ENCODE measurements at regions not wholly inside any gene's neighbourhood (a gene's known extent, or its start where the extent isn't known, plus 50 kb on each side); places are given as distances from the start of the nearest gene placed in this dataset.

DNA sequence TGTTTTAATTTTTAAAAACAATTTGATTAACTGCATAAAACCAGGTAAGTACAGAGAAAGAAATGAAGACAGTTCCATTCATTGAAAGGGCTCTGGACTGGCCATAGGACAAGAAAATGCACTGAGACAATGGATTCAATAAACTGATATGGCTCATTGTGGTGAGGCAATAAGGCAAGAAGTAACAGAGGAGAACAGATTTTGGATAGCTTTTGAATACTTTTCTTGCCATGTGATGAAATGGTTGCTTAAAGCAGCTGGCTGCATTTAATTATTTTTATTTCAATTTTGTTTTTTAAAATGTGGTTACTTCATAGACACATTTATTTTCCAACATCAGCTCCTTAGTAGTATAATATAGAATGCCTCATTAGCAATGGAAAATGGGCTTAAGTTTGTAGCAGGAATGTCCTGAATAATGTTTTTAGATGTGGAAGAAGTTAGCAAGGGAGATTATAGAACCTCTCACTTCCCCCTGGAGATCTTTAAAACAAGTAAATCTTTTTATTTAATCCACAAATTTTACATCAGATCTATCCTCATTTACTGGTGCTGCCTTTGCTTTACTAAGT, 646.9 kb upstream of the ZEB2 start:
- DNase-seq (ENCODE audit: low read depth) = no peak
- no peak overlapping the region for H3K4me3 ChIP-seq (ENCODE audit: low read depth, low read length)
- TF ChIP-seq, protein P1, sequence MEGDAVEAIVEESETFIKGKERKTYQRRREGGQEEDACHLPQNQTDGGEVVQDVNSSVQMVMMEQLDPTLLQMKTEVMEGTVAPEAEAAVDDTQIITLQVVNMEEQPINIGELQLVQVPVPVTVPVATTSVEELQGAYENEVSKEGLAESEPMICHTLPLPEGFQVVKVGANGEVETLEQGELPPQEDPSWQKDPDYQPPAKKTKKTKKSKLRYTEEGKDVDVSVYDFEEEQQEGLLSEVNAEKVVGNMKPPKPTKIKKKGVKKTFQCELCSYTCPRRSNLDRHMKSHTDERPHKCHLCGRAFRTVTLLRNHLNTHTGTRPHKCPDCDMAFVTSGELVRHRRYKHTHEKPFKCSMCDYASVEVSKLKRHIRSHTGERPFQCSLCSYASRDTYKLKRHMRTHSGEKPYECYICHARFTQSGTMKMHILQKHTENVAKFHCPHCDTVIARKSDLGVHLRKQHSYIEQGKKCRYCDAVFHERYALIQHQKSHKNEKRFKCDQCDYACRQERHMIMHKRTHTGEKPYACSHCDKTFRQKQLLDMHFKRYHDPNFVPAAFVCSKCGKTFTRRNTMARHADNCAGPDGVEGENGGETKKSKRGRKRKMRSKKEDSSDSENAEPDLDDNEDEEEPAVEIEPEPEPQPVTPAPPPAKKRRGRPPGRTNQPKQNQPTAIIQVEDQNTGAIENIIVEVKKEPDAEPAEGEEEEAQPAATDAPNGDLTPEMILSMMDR (IDR thresholded peaks at IDR 0.05; ENCODE audit: insufficient read depth, low read depth, low read length) = no peak

DNA sequence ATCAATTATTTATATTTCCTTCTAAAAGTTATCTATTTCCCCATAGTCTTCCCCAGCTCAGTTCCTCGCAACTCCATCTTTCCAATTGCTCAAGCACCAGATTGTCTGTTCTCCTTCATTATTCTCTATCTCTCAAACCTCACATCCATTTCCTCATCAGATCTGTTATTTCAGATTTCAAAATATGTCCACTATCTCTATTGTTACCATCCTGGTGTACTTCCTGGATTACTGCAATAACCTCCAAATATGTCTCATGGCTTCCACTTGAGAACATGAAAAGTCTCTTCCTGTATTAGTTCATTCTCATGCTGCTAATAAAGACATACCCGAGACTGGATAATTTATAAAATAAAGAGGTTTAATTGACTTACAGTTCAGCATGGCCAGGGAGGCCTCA, 641.7 kb upstream of the ZEB2 start:
- DNase-seq (ENCODE audit: low read depth) = no peak
- no peak overlapping the region for H3K4me3 ChIP-seq (ENCODE audit: low read depth, low read length)
- TF ChIP-seq, protein P1 (IDR thresholded peaks at IDR 0.05; ENCODE audit: insufficient read depth, low read depth, low read length) = no peak

DNA sequence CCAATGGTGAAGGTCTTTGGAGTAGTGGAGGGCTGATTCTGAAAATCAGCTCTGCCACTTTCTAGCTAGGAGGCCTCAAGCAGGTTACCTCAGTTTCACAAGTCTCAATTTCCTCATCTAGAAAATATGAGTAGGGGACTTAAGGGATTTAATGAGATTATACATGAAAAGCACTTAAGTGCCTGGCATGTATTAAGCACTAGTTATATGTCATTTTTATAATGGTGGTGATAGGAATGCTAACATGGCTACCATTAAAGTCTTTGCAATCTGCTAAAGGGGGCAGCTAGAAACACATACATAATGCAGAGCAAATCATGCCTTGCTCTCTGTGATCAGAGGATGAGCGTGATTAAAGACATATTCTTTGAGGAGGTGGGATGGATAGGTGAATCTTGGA, 640.9 kb upstream of the ZEB2 start:
- TF ChIP-seq, protein P1 (IDR thresholded peaks at IDR 0.05; ENCODE audit: insufficient read depth, low read depth, low read length) = no peak
- peak; percentile 55 for DNase-seq (ENCODE audit: low read depth)
- no peak overlapping the region for H3K4me3 ChIP-seq (ENCODE audit: low read depth, low read length)

DNA sequence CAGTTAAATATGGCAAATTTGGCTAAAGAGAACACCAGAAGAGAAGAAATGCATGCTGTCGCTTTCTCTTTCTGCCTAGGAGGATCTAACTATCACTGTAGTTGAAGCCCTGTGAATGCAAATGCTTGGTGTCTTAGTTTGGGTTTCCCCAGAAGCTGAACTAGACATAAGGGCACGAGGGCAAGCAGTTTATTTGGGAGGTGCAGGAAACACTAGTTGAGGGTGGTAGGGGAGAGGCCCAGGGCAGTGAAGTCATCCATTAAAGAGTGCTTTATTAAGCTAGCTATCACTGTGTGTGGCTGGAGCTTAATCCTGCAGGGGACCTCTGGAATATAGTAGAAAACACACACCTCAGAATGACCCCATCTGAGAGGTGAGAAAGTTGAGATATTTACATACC, 639.8 kb upstream of the ZEB2 start:
- peak; percentile 56 for DNase-seq (ENCODE audit: low read depth)
- TF ChIP-seq, protein P1 (IDR thresholded peaks at IDR 0.05; ENCODE audit: insufficient read depth, low read depth, low read length) = no peak
- H3K4me3 ChIP-seq (ENCODE audit: low read depth, low read length) = no peak overlapping the region

DNA sequence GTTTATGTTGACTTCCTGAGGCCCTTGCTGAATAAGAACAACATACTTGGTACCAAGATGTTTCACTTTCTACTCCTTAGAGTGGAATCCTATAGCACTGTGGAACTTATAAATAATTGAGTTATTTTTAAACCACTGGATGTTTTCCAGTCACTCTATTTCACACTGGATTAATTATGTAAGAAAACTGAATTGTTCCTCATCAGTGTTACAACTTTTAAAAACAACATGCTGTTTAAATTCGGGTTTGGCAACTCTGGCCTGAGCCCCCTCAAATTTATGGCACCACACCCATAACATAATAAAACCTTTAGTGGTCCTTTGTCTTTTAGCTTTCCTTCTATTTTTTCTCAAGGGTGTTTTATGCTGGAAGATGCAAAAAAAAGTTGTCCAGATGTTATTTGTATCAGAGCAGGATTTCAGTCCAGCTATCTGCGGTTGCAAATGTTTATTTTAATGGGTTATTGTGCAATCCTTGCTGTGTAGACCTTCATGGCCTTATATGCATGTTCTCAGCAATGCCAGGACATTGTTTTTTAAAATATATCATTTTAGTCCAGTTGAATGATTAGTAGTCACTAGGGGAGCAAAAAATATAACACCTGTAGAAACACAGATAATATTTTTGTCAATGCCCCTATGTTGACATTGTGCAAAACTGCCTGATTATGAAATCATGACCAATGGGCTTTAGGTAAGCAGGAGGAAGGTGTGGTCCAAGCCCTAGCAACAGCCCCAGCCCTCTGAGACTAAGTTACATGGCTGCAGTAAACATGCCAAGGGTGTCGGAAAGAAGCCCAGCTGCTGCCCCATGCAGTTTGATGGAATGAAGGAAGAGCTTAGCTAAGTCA, 638.0 kb upstream of the ZEB2 start:
- H3K4me3 ChIP-seq (ENCODE audit: low read depth, low read length) = no peak overlapping the region
- peak; percentile 99 for DNase-seq (ENCODE audit: low read depth)
- TF ChIP-seq, protein P1 (IDR thresholded peaks at IDR 0.05; ENCODE audit: insufficient read depth, low read depth, low read length) = no peak

DNA sequence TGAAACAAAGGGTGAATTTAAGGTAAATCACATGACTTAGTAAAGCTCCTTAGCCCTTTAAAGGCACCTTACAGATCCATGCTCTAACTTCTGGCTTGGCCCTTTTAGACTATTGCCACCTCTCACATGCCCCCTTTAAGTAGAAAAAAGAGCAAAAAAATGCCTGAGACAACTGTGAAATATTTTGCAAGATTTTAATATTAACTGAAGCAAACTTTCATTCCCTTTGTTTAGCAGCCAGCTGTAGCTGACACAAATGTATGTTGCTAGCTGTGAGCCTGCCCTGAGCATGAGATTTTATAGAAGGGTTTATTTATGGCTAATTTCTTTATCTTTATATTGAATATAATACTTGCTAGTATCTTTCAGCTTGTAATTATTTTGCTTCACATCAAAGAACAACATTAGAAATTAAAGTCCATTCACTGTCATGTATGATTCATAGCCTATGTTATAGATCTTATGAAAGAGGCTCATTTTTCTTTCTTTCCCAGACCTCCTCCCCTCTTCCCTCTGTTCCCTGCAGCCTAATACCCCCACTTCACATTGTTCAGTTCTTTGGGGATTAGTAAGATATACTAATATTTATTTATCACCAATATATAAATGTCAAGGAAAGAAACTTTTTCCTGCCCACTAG, 637.2 kb upstream of the ZEB2 start:
- TF ChIP-seq, protein P1 (IDR thresholded peaks at IDR 0.05; ENCODE audit: insufficient read depth, low read depth, low read length) = no peak
- no peak for DNase-seq (ENCODE audit: low read depth)
- H3K4me3 ChIP-seq (ENCODE audit: low read depth, low read length) = no peak overlapping the region
